ENCODE measurements at regions not wholly inside any gene's neighbourhood (a gene's known extent, or its start where the extent isn't known, plus 50 kb on each side); places are given as distances from the start of the nearest gene placed in this dataset.
"Not testable (repeated sequence)": the region's sequence is repeated elsewhere in the genome, so short reads cannot be mapped to it uniquely, and the experiment has no call there.

DNA sequence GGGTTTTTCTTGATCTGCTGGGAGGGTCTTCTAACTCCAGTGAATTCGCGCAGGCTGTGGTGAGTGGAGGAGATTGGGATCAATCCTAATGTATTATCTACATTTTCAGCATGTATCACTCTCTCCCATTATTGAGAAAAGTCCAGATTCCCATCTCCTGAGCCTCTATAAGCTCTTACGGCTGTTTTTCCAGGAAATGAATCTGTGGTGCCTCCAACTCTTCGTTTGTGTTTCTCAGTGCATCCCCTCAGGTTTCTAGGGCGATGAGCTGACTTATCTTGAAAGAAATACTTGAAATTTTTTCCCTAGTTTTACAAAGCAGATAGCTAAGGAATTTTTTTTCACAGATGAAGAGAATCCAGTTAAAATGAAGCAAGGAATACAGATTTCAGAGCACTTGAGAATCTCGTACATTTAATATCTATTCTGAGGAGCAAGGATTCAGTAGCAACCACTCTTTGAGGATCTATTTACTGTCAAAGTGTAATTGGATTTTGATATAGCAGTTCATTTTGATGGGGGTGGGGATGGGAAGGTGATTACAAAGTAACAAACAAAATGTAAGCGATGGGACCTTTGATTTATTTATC, 138.7 kb downstream of the BRMS1L start:
- Histone ChIP-seq H3K36me3 (ENCODE audit: insufficient read depth, low read length) (no peaks in the 10 kb centered on the region), H3K9ac (ENCODE audit: low read depth, low read length) (no peak overlapping the region), H3K27me3 (ENCODE audit: insufficient read depth, low read length) (no peaks in the 10 kb centered on the region), H3K27ac (ENCODE audit: low read depth, low read length) (no peak overlapping the region), H3K4me1 (ENCODE audit: insufficient read depth, low read length) (peaks cover 6% of the 10 kb centered on the region; the same call in 1 of the 2 replicates), H3K9me3 (ENCODE audit: insufficient read depth, low read depth, low read length) (no peaks in the 10 kb centered on the region), H3K4me3 (ENCODE audit: low read length) (no peak overlapping the region)
- 87% methylated on average over 5 of the region's 7 CpGs for WGBS

DNA sequence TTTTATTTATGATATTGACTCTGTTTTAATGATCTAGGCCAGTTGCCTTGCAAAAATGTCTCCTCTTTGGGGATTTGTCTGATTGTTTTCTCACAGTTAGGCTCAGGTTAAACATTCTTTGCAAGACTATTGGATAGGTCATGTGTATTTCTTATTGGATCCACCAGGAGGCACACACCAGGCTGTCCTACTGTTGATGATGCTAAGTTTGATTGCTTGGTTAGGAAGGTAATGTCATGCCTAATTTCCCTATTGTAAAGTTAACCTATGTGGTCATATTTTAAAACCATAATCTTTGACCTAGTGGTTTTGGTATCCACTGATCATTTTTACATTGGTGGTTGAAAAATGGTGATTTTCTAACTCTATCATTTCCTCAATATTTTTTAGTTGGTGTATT, 137.1 kb downstream of the BRMS1L start:
- Histone ChIP-seq H3K9ac (ENCODE audit: low read depth, low read length) (no peak overlapping the region), H3K27ac (ENCODE audit: low read depth, low read length) (no peak overlapping the region), H3K4me1 (ENCODE audit: insufficient read depth, low read length) (peaks cover 6% of the 10 kb centered on the region; the same call in 1 of the 2 replicates), H3K4me3 (ENCODE audit: low read length) (no peak overlapping the region), H3K9me3 (ENCODE audit: insufficient read depth, low read depth, low read length) (no peaks in the 10 kb centered on the region), H3K36me3 (ENCODE audit: insufficient read depth, low read length) (no peaks in the 10 kb centered on the region), H3K27me3 (ENCODE audit: insufficient read depth, low read length) (no peaks in the 10 kb centered on the region)

DNA sequence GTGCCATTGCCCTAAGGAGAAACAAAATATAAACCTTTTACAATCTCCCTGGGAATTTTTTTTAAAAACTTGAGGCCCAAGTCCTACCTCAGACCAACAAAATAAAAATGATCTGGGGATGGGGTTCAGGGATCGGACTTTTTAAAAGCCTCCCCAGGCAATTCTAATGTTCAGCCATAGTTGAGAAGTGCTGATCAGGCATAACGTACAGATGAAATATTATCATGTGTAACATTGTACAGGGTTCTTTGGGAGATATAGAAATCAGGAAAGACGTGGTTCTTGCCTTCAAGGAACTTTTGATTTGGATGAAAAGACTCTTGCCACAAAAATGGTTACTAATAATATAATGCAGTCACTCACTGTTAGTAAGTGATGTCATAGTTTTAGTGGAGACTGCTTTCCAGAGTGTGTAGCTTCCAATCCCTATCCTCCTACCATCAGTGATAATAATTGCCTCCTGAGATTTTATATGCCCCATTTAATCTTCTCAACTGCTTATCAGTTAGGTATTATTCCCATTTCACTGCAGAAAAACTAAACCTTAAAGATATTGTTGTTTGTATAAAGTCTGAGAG, 135.6 kb downstream of the BRMS1L start:
- no peaks in the 10 kb centered on the region for H3K27me3 ChIP-seq (ENCODE audit: insufficient read depth, low read length)
- H3K9ac ChIP-seq (ENCODE audit: low read depth, low read length): no peak overlapping the region
- 76% methylated on average over 3 of the region's 3 CpGs for WGBS
- H3K36me3 ChIP-seq (ENCODE audit: insufficient read depth, low read length): no peaks in the 10 kb centered on the region
- H3K9me3 ChIP-seq (ENCODE audit: insufficient read depth, low read depth, low read length): no peaks in the 10 kb centered on the region
- H3K4me3 ChIP-seq (ENCODE audit: low read length): no peak overlapping the region
- no peak overlapping the region for H3K27ac ChIP-seq (ENCODE audit: low read depth, low read length)
- peaks cover 6% of the 10 kb centered on the region; the same call in 1 of the 2 replicates for H3K4me1 ChIP-seq (ENCODE audit: insufficient read depth, low read length)

DNA sequence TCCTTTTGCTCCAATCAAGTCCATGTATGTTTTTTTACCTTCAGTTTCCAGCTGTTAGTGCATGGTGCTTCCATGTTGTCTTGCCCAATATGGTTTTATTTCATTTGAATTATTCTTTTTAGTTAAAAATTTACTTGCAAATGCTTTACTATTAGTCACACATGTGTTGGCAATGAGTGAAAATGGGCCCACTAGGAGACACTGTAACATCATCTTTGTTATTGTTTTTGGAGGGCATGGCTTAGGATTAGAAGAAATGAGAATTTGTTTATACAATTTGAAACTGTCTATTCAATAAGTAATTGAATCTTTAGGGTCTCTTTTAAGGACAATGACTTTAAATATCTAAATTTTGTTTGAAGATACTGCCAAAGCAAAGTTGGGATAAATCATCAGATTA, 133.7 kb downstream of the BRMS1L start:
- H3K4me1 ChIP-seq (ENCODE audit: insufficient read depth, low read length): peaks cover 11% of the 10 kb centered on the region
- H3K9me3 ChIP-seq (ENCODE audit: insufficient read depth, low read depth, low read length): no peaks in the 10 kb centered on the region
- H3K27me3 ChIP-seq (ENCODE audit: insufficient read depth, low read length): no peaks in the 10 kb centered on the region
- no peak overlapping the region for H3K9ac ChIP-seq (ENCODE audit: low read depth, low read length)
- H3K27ac ChIP-seq (ENCODE audit: low read depth, low read length): no peak overlapping the region
- H3K4me3 ChIP-seq (ENCODE audit: low read length): no peak overlapping the region
- no peaks in the 10 kb centered on the region for H3K36me3 ChIP-seq (ENCODE audit: insufficient read depth, low read length)

DNA sequence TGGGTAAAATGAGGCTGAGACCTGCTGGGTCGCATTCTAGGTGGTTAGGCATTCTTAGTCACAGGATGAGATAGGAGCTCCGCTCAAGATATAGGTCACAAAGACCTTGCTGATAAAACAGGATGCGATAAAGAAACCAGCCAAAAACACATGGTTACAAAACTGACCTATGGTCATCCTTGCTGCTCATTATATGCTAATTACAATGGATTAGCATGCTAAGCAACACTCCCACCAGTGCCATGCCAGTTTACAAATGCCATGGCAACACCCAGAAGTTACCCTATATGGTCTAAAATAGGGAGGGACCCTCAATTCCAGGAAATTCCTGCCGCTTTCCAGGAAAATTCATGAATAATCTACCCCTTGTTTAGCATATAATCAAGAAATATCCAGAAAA, 132.4 kb downstream of the BRMS1L start:
- H3K27me3 ChIP-seq (ENCODE audit: insufficient read depth, low read length): no peaks in the 10 kb centered on the region

DNA sequence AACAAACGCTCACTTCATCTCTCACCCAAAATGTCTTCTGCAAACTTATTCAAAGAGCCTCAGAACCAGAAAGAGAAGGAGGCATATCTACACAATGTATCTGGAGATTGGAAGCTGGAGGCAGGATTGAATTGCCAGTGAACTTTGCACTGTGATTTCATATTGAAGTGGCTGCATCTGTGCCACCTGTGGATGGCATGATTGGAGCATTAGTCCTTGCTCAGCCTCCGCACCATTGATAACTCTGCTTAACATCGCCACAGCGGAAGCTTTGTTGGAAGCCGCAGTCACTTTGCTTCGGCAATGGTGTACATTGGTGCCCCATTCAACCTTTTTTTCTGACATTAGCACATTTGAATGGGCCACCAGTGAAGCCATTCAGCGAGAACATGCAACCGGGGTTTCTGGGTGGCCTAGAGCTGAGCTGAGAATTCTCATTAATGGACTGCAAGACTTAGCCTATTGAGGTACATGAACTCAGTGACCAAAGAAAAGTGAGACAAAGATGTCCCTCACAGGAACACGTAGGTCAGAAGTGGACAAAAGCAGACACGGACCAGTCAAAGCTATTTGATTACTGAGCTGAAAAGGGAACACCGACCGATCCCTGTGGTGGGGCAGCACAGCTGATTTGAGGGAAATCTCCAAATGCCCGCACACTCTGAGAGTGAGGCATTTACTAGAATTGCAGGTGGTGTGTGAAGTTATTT, 130.4 kb downstream of the BRMS1L start:
- no peak overlapping the region for H3K4me3 ChIP-seq (ENCODE audit: low read length)
- H3K9ac ChIP-seq (ENCODE audit: low read depth, low read length): no peak overlapping the region
- H3K4me1 ChIP-seq (ENCODE audit: insufficient read depth, low read length): peaks cover 29% of the 10 kb centered on the region
- no peaks in the 10 kb centered on the region for H3K9me3 ChIP-seq (ENCODE audit: insufficient read depth, low read depth, low read length)
- no peaks in the 10 kb centered on the region for H3K36me3 ChIP-seq (ENCODE audit: insufficient read depth, low read length)
- no peak overlapping the region for H3K27ac ChIP-seq (ENCODE audit: low read depth, low read length)
- 93% methylated on average over 13 of the region's 13 CpGs for WGBS
- no peaks in the 10 kb centered on the region for H3K27me3 ChIP-seq (ENCODE audit: insufficient read depth, low read length)

More for the DNA sequence above, 132.4 kb downstream of the BRMS1L start:
- H3K27ac ChIP-seq (ENCODE audit: low read depth, low read length): no peak overlapping the region
- WGBS: 95% methylated on average over 4 of the region's 4 CpGs
- H3K36me3 ChIP-seq (ENCODE audit: insufficient read depth, low read length): no peaks in the 10 kb centered on the region
- no peak overlapping the region for H3K9ac ChIP-seq (ENCODE audit: low read depth, low read length)
- no peaks in the 10 kb centered on the region for H3K9me3 ChIP-seq (ENCODE audit: insufficient read depth, low read depth, low read length)
- peaks cover 13% of the 10 kb centered on the region for H3K4me1 ChIP-seq (ENCODE audit: insufficient read depth, low read length)
- H3K4me3 ChIP-seq (ENCODE audit: low read length): no peak overlapping the region

DNA sequence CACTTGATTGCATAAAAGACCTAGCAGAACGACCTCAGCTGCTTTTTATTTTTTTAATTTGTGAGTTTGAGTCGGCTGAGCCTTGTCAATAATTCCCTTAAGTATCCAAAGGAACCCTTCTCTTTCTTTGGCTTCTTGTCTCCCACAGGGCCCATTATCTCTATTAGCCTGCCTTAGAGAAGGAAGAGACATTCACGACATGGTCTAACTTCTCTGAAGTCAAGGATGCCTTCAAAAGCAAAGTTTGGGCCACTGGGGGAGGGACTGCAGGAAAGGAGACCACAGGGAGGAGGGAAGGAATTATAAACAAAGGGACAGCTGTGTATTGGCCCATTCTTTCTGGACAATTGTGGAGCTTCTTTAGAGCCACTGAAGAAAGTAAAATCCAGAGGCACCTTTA, 126.4 kb downstream of the BRMS1L start:
- Histone ChIP-seq H3K9me3 (ENCODE audit: insufficient read depth, low read depth, low read length) (no peaks in the 10 kb centered on the region), H3K27ac (ENCODE audit: low read depth, low read length) (no peak overlapping the region), H3K27me3 (ENCODE audit: insufficient read depth, low read length) (no peaks in the 10 kb centered on the region), H3K4me1 (ENCODE audit: insufficient read depth, low read length) (peaks cover 38% of the 10 kb centered on the region), H3K4me3 (ENCODE audit: low read length) (no peak overlapping the region), H3K9ac (ENCODE audit: low read depth, low read length) (no peak overlapping the region), H3K36me3 (ENCODE audit: insufficient read depth, low read length) (no peaks in the 10 kb centered on the region)
- 40% methylated on average over 2 of the region's 3 CpGs for WGBS

DNA sequence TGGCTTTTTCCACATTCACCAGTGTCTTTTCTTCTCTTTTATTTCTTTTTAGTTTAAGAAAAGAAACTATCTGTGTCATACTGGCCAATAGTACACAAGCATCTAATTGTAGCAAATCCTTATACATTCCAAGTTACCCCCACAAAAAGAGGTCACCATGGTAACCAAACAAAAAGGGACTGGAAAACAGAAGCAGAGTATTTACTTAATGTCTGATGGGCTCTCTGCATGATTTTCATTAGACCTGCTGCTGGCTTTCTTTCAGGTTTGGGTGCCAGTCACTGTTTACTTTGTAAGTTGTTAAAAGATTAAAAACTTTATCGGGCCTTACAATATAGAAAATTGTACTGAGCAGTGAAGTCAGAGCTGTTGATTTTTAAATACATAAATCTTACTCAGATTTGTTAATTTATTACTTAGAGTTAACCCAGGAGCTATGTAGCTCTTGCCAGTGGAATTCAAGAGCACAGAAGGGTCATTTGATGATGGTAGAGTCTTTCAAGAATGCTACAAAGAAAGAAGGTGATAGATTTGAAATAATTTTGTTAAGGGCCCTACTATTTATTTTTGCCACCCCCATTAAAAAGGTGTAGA, 123.9 kb downstream of the BRMS1L start:
- Histone ChIP-seq H3K27ac (ENCODE audit: low read depth, low read length) (no peak overlapping the region), H3K4me3 (ENCODE audit: low read length) (no peak overlapping the region), H3K9me3 (ENCODE audit: insufficient read depth, low read depth, low read length) (no peaks in the 10 kb centered on the region), H3K36me3 (ENCODE audit: insufficient read depth, low read length) (no peaks in the 10 kb centered on the region), H3K9ac (ENCODE audit: low read depth, low read length) (no peak overlapping the region), H3K27me3 (ENCODE audit: insufficient read depth, low read length) (no peaks in the 10 kb centered on the region), H3K4me1 (ENCODE audit: insufficient read depth, low read length) (peaks cover 29% of the 10 kb centered on the region)
- WGBS: 83% methylated on average over 1 of the region's 1 CpG

DNA sequence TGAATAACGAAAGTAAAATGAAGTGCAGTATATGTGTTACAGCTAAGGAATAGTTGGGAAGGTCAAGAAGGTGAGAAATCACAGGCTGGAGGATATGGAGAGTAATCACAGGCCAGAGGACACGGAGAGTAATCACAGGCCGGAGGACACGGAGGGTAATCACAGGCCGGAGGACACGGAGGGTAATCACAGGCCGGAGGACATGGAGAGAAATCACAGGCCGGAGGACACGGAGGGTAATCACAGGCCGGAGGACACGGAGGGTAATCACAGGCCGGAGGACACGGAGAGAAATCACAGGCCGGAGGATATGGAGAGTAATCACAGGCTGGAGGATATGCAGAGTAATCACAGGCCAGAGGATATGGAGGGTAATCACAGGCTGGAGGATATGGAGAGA, 121.8 kb downstream of the BRMS1L start:
- peaks cover 20% of the 10 kb centered on the region for H3K4me1 ChIP-seq (ENCODE audit: insufficient read depth, low read length)
- H3K4me3 ChIP-seq (ENCODE audit: low read length); H3K9ac ChIP-seq (ENCODE audit: low read depth, low read length); H3K36me3 ChIP-seq (ENCODE audit: insufficient read depth, low read length); H3K27me3 ChIP-seq (ENCODE audit: insufficient read depth, low read length); H3K9me3 ChIP-seq (ENCODE audit: insufficient read depth, low read depth, low read length); H3K27ac ChIP-seq (ENCODE audit: low read depth, low read length): not testable (repeated sequence)
- 87% methylated on average over 14 of the region's 14 CpGs for WGBS

DNA sequence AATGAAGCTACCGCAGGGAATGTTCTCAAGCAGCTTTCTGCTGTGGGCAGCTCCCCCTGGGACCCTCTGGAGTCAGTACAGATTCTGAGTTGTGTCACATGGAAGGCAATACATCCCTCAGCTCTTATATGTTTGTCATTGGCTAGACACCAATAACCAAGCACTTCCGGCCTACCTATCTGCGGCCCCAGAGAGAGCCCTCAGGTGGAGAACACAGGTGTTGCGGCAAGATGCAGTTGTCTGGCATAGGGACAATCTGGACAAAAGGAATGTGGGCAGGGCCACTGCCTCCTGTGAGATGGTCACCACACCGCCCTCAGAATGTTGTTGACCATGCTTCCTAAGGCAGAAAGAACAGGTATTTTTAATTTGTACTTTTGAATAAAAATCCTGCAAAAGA, 118.7 kb downstream of the BRMS1L start:
- Histone ChIP-seq H3K9ac (ENCODE audit: low read depth, low read length) (no peak overlapping the region), H3K9me3 (ENCODE audit: insufficient read depth, low read depth, low read length) (no peaks in the 10 kb centered on the region), H3K27ac (ENCODE audit: low read depth, low read length) (no peak overlapping the region), H3K36me3 (ENCODE audit: insufficient read depth, low read length) (no peaks in the 10 kb centered on the region), H3K27me3 (ENCODE audit: insufficient read depth, low read length) (peaks cover 13% of the 10 kb centered on the region), H3K4me1 (ENCODE audit: insufficient read depth, low read length) (no peaks in the 10 kb centered on the region), H3K4me3 (ENCODE audit: low read length) (no peak overlapping the region)
- WGBS: 70% methylated on average over 5 of the region's 5 CpGs

DNA sequence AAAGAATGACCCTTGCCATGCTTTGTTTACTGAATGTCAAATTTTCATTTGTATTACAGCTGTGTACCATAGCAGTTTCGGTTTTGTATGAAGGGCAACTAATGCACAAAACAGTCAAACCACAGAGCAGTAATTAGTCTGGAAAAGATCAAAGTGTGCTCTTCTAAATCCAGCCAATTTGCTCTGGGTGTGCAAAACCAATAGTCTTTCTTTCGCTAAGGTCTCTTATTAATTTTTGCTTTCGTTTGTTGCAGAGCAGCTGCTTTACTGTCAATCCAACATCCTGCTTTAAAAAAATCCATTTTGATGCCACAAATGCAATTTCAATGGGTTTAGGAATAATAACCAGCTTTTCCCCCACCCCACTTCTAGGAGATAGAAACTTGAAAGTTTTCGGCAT, 114.2 kb downstream of the BRMS1L start:
- no peak overlapping the region for H3K4me3 ChIP-seq (ENCODE audit: low read length)
- no peaks in the 10 kb centered on the region for H3K4me1 ChIP-seq (ENCODE audit: insufficient read depth, low read length)
- H3K27me3 ChIP-seq (ENCODE audit: insufficient read depth, low read length): peaks cover 44% of the 10 kb centered on the region
- no peaks in the 10 kb centered on the region for H3K9me3 ChIP-seq (ENCODE audit: insufficient read depth, low read depth, low read length)
- no peaks in the 10 kb centered on the region for H3K36me3 ChIP-seq (ENCODE audit: insufficient read depth, low read length)
- H3K9ac ChIP-seq (ENCODE audit: low read depth, low read length): no peak overlapping the region
- WGBS: 71% methylated on average over 4 of the region's 4 CpGs
- no peak overlapping the region for H3K27ac ChIP-seq (ENCODE audit: low read depth, low read length)
